GM10266 (cell line): ENCODE measurements at regions not wholly inside any gene's neighbourhood (a gene's known extent, or its start where the extent isn't known, plus 50 kb on each side); places are given as distances from the start of the nearest gene placed in this dataset.

Experiments
- DNase-seq: peaks from one replicate; pipeline ENCODE4 v3.0.0; 2012; ENCODE audit errors: extremely low spot score
- TF ChIP-seq, protein P1 (sequence below): IDR thresholded peaks from 2 replicates; pipeline ENCODE4 v1.5.1; 2012; ENCODE audit warnings: mild to moderate bottlenecking, low read depth; ENCODE audit not compliant: control insufficient read depth, insufficient read depth; ENCODE audit errors: missing control alignments

DNA sequence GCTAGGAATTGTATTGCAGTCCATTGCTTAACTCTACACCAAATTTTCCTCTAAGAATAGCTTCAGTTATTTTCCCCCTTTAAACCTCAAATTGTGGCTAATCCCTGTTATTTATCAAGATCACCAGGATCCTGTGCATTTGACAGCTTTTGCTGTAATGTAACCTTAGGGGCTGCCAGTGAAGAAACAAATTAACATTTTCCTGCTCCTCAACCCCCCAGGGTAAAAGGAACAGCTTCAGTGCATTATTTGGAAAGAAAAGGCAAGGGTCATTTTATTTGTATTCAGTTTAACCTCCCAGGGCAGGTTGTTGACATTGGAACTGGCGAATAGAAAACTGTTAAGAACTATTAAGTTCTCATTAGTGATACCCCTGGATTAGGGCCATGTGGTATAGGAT, 57.0 kb downstream of the PCDH20 start:
- TF ChIP-seq, protein P1, sequence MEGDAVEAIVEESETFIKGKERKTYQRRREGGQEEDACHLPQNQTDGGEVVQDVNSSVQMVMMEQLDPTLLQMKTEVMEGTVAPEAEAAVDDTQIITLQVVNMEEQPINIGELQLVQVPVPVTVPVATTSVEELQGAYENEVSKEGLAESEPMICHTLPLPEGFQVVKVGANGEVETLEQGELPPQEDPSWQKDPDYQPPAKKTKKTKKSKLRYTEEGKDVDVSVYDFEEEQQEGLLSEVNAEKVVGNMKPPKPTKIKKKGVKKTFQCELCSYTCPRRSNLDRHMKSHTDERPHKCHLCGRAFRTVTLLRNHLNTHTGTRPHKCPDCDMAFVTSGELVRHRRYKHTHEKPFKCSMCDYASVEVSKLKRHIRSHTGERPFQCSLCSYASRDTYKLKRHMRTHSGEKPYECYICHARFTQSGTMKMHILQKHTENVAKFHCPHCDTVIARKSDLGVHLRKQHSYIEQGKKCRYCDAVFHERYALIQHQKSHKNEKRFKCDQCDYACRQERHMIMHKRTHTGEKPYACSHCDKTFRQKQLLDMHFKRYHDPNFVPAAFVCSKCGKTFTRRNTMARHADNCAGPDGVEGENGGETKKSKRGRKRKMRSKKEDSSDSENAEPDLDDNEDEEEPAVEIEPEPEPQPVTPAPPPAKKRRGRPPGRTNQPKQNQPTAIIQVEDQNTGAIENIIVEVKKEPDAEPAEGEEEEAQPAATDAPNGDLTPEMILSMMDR: no peak
- no peak for DNase-seq

DNA sequence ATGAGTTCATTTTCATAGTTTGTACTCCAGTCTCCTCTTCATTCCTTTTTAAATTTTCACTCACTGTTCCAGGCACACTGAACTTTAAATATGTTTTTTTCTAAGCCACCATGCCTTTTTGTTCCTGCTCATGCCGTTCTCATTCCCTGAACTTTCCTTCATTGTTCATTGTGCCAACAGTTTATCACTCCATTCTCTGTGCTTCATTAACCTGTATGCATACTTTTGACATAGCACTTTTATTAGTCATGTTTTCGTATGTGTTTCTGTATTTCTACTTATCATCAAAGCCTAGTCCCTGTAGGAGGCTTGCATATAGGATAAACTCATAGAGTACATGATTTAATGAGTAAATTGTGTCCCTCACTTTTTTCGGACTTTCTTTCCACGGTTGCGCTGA, 65.3 kb downstream of the PCDH20 start:
- DNase-seq: no peak
- TF ChIP-seq, protein P1: no peak

DNA sequence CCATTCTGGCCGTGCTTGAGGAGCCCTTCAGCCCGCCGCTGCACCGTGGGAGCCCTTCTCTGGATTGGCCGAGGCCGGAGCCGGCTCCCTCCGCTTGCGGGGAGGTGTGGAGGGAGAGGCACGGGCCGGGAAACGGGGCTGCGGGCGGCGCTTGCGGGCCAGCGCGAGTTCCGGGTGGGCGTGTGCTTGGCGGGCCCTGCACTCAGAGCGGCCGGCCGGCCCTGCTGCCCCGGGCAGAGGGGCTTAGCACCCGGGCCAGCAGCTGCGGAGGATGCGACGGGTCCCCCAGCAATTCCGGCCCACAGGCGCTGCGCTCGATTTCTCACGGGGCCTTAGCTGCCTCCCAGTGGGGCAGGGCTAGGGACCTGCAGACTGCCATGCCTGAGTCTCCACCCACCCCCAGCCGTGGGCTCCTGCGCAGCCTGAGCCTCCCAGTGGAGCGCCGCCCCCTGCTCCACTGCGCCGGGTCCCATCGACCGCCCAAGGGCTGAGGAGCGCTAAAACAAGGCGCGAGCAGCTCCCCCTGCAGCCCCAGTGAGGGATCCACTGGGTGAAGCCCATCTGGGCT, 76.5 kb downstream of the PCDH20 start:
- TF ChIP-seq, protein P1: no peak
- no peak for DNase-seq

DNA sequence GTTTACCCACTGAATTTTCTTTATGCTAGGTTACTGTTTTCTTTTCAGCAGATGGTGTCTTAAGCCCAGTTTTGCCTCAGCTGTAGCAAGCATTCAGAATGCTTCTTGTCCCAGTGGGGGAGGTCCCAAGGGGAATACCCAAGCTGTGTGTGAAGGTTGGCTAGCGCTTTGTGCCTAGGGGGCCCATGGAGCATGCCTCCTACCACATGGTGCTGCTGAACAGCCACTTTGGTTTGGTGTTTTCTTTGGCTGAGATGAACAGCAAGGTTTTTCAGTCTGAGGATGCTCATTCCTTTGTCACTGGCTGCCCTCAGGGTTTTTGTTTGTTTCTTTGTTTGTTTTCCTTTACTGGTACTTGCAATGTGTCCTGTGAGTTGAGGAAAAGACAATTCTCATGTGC, 99.0 kb downstream of the PCDH20 start:
- TF ChIP-seq, protein P1: no peak
- no peak for DNase-seq

DNA sequence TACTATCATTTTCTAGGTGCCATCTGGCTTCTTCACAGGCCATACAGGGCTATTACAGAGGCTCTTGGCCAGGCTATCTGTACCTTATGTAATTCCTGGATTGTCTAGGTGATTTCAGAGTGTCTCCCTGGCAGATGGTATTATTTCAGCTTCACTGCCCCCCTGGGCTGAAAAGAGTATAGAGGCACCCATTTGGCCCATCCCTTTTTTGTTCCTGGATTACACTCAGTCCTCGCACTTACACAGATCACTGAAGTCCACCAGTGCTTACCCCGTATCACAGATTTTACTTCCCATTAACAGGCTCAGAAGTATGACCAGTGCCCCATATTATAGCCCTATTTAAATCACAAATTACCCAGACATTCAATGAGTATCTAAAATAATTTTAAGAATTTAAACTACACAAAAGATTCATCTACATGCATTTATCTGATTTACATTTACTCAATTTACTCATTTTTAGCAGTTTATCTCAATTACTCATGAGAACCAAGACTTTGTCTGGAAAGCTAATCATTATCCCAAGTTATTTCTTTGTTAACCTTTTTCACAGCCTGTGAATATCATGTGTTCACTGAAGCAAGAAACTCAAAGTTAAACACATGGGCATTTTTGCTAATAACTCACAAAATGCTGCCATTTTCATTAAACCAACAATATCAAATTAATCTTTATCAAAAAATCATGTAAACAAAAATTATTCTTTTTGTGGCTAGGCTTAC, 121.0 kb downstream of the PCDH20 start:
- TF ChIP-seq, protein P1: no peak
- no peak for DNase-seq

DNA sequence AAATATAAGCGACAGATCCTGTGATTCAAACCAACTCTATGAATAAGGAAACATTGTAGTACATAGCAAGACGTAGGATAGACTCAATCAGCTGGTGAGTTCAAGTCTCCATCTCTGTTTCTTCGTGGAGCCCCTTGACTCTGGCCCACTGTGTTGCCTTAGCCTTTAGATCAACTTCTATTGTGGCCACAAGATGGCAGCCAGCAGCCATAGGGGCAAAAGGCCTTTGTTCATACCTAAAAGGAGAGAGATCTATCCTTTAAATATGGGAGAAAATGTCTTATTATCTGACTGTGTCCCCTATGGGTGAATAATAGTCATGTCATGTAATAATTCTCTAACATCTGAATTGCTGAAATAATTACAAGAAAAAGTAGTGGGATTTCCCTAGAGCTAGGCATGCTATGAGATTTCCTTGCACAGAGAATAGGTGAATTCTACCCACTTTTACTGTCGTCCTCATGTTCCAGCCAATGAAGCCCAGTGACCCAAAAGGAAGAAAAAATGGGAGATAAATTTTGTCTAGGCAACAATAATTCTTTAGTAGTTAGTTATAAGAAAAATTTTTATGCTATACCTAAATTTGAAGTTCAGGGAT, 129.4 kb downstream of the PCDH20 start:
- no peak for DNase-seq
- TF ChIP-seq, protein P1: peak; percentile 9
